ENCODE measurements at regions not wholly inside any gene's neighbourhood (a gene's known extent, or its start where the extent isn't known, plus 50 kb on each side); places are given as distances from the start of the nearest gene placed in this dataset.

- no peak for DNase-seq (ENCODE audit: low read depth in 4 of 4, low spot score in 3 of 4)
These were observed 467.7 kb upstream of the RGPD4 start for GRCh38 chr2:107359021-107359420.

GRCh38 chr2:107361751-107362381 is 464.8 kb upstream of the RGPD4 start:
- DNase-seq (ENCODE audit: low read depth in 4 of 4, low spot score in 3 of 4) = no peak

GRCh38 chr2:107362993-107363392 is 463.7 kb upstream of the RGPD4 start:
- no peak for DNase-seq (ENCODE audit: low read depth in 4 of 4, low spot score in 3 of 4)

- DNase-seq (ENCODE audit: low read depth in 4 of 4, low spot score in 3 of 4) = no peak
These were observed 462.9 kb upstream of the RGPD4 start for GRCh38 chr2:107363806-107364205.

GRCh38 chr2:107364361-107364950 is 462.2 kb upstream of the RGPD4 start:
- DNase-seq (ENCODE audit: low read depth in 4 of 4, low spot score in 3 of 4) = no peak

- DNase-seq (ENCODE audit: low read depth in 4 of 4, low spot score in 3 of 4) = no peak
These were observed 452.4 kb upstream of the RGPD4 start for GRCh38 chr2:107374249-107374648.

- no peak for DNase-seq (ENCODE audit: low read depth in 4 of 4, low spot score in 3 of 4)
These were observed 449.8 kb upstream of the RGPD4 start for GRCh38 chr2:107376909-107377308.

GRCh38 chr2:107380912-107381311 is 445.8 kb upstream of the RGPD4 start:
- DNase-seq (ENCODE audit: low read depth in 4 of 4, low spot score in 3 of 4) = no peak

GRCh38 chr2:107383691-107384090 is 443.0 kb upstream of the RGPD4 start:
- no peak for DNase-seq (ENCODE audit: low read depth in 4 of 4, low spot score in 3 of 4)

GRCh38 chr2:107384422-107384821 is 442.3 kb upstream of the RGPD4 start:
- no peak for DNase-seq (ENCODE audit: low read depth in 4 of 4, low spot score in 3 of 4)

GRCh38 chr2:107385921-107386320 is 440.8 kb upstream of the RGPD4 start:
- DNase-seq (ENCODE audit: low read depth in 4 of 4, low spot score in 3 of 4) = no peak

GRCh38 chr2:107392241-107392704 is 434.4 kb upstream of the RGPD4 start:
- DNase-seq (ENCODE audit: low read depth in 4 of 4, low spot score in 3 of 4) = no peak

GRCh38 chr2:107393516-107393915 is 433.2 kb upstream of the RGPD4 start:
- DNase-seq (ENCODE audit: low read depth in 4 of 4, low spot score in 3 of 4) = no peak

GRCh38 chr2:107398683-107399082 is 428.0 kb upstream of the RGPD4 start:
- no peak for DNase-seq (ENCODE audit: low read depth in 4 of 4, low spot score in 3 of 4)

GRCh38 chr2:107402330-107402729 is 424.4 kb upstream of the RGPD4 start:
- no peak for DNase-seq (ENCODE audit: low read depth in 4 of 4, low spot score in 3 of 4)

GRCh38 chr2:107405261-107405660 is 421.4 kb upstream of the RGPD4 start:
- DNase-seq (ENCODE audit: low read depth in 4 of 4, low spot score in 3 of 4) = no peak

- no peak for DNase-seq (ENCODE audit: low read depth in 4 of 4, low spot score in 3 of 4)
These were observed 419.7 kb upstream of the RGPD4 start for GRCh38 chr2:107407017-107407416.

GRCh38 chr2:107407974-107408373 is 418.7 kb upstream of the RGPD4 start:
- DNase-seq (ENCODE audit: low read depth in 4 of 4, low spot score in 3 of 4) = no peak

- DNase-seq (ENCODE audit: low read depth in 4 of 4, low spot score in 3 of 4) = no peak
These were observed 415.4 kb upstream of the RGPD4 start for GRCh38 chr2:107411267-107411666.

- no peak for DNase-seq (ENCODE audit: low read depth in 4 of 4, low spot score in 3 of 4)
These were observed 414.3 kb upstream of the RGPD4 start for GRCh38 chr2:107412209-107412904.

- DNase-seq (ENCODE audit: low read depth in 4 of 4, low spot score in 3 of 4) = no peak
These were observed 413.7 kb upstream of the RGPD4 start for GRCh38 chr2:107412981-107413380.

- no peak for DNase-seq (ENCODE audit: low read depth in 4 of 4, low spot score in 3 of 4)
These were observed 412.3 kb upstream of the RGPD4 start for GRCh38 chr2:107414376-107414775.

All from left renal pelvis (tissue), 4 donors.